ENCODE measurements at regions not wholly inside any gene's neighbourhood (a gene's known extent, or its start where the extent isn't known, plus 50 kb on each side); places are given as distances from the start of the nearest gene placed in this dataset.
"Not testable (repeated sequence)": the region's sequence is repeated elsewhere in the genome, so short reads cannot be mapped to it uniquely, and the experiment has no call there.

GRCh38 chr5:152113401-152113800 lies 188.8 kb upstream of the GLRA1 start:
- peak; percentile 7 for DNase-seq (ENCODE audit: low read depth)

GRCh38 chr5:152107220-152107619 lies 182.6 kb upstream of the GLRA1 start:
- DNase-seq (ENCODE audit: low read depth): no peak

- DNase-seq (ENCODE audit: low read depth): no peak
These were observed 181.9 kb upstream of the GLRA1 start for GRCh38 chr5:152106571-152106970.

- DNase-seq (ENCODE audit: low read depth): no peak
These were observed 180.4 kb upstream of the GLRA1 start for GRCh38 chr5:152105085-152105484.

GRCh38 chr5:152104211-152104610 lies 179.6 kb upstream of the GLRA1 start:
- DNase-seq (ENCODE audit: low read depth): no peak

GRCh38 chr5:152102908-152103307 lies 178.3 kb upstream of the GLRA1 start:
- DNase-seq (ENCODE audit: low read depth): not testable (repeated sequence)

GRCh38 chr5:152102057-152102456 lies 177.4 kb upstream of the GLRA1 start:
- DNase-seq (ENCODE audit: low read depth): no peak

- no peak for DNase-seq (ENCODE audit: low read depth)
These were observed 175.8 kb upstream of the GLRA1 start for GRCh38 chr5:152100462-152100861.

GRCh38 chr5:152097128-152097527 lies 172.5 kb upstream of the GLRA1 start:
- DNase-seq (ENCODE audit: low read depth): no peak

- DNase-seq (ENCODE audit: low read depth): no peak
These were observed 170.1 kb upstream of the GLRA1 start for GRCh38 chr5:152094716-152095115.

- DNase-seq (ENCODE audit: low read depth): no peak
These were observed 169.4 kb upstream of the GLRA1 start for GRCh38 chr5:152094060-152094459.

GRCh38 chr5:152092580-152092979 lies 167.9 kb upstream of the GLRA1 start:
- no peak for DNase-seq (ENCODE audit: low read depth)

- no peak for DNase-seq (ENCODE audit: low read depth)
These were observed 165.0 kb upstream of the GLRA1 start for GRCh38 chr5:152089644-152090043.

GRCh38 chr5:152086668-152087067 lies 162.0 kb upstream of the GLRA1 start:
- DNase-seq (ENCODE audit: low read depth): no peak

- no peak for DNase-seq (ENCODE audit: low read depth)
These were observed 159.8 kb upstream of the GLRA1 start for GRCh38 chr5:152084476-152084875.

- DNase-seq (ENCODE audit: low read depth): no peak
These were observed 158.6 kb upstream of the GLRA1 start for GRCh38 chr5:152083231-152083630.

- no peak for DNase-seq (ENCODE audit: low read depth)
These were observed 147.4 kb upstream of the GLRA1 start for GRCh38 chr5:152072091-152072490.

GRCh38 chr5:152070591-152070990 lies 145.9 kb upstream of the GLRA1 start:
- DNase-seq (ENCODE audit: low read depth): no peak

GRCh38 chr5:152066784-152067183 lies 142.1 kb upstream of the GLRA1 start:
- DNase-seq (ENCODE audit: low read depth): no peak

- no peak for DNase-seq (ENCODE audit: low read depth)
These were observed 138.4 kb upstream of the GLRA1 start for GRCh38 chr5:152063004-152063403.

- DNase-seq (ENCODE audit: low read depth): no peak
These were observed 136.4 kb upstream of the GLRA1 start for GRCh38 chr5:152061095-152061494.

GRCh38 chr5:152058267-152058666 lies 133.6 kb upstream of the GLRA1 start:
- DNase-seq (ENCODE audit: low read depth): no peak

- no peak for DNase-seq (ENCODE audit: low read depth)
These were observed 132.3 kb upstream of the GLRA1 start for GRCh38 chr5:152056931-152057330.

GRCh38 chr5:152052470-152052869 lies 127.8 kb upstream of the GLRA1 start:
- no peak for DNase-seq (ENCODE audit: low read depth)

All from activated T-helper 1 cell treated with Interleukin-2 at 50 U/mL for 16 hours (primary cell).